HG02970 (cell line): ENCODE measurements at regions not wholly inside any gene's neighbourhood (a gene's known extent, or its start where the extent isn't known, plus 50 kb on each side); places are given as distances from the start of the nearest gene placed in this dataset.

ENCODE experiments used
- ATAC-seq: cut with Tn5 transposase; IDR thresholded peaks from one replicate; pipeline ENCODE4 v1.9.1; 2021; ENCODE audit warnings: mild to moderate bottlenecking, moderate library complexity, moderate number of reproducible peaks; ENCODE audit not compliant: unreplicated experiment, low FRiP score

DNA sequence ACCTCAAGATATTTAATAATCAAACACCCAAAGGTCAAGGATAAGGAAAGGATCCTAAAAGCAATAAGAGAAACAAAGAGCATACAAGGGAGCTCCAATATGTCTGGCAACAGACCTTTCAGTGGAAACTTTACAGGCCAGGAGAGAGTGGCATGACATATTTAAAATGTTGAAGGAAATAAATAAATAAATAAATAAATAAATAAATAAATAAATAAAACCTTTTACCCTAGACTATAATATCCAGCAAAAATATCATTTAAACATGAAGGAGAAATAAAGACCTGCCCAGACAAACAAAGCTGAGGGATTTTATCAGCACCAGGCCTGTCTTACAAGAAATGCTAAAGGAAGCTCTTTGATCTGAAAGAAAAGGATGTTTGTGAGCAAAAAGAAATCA is 367.8 kb upstream of the PBX1 start:
- no peak for ATAC-seq

DNA sequence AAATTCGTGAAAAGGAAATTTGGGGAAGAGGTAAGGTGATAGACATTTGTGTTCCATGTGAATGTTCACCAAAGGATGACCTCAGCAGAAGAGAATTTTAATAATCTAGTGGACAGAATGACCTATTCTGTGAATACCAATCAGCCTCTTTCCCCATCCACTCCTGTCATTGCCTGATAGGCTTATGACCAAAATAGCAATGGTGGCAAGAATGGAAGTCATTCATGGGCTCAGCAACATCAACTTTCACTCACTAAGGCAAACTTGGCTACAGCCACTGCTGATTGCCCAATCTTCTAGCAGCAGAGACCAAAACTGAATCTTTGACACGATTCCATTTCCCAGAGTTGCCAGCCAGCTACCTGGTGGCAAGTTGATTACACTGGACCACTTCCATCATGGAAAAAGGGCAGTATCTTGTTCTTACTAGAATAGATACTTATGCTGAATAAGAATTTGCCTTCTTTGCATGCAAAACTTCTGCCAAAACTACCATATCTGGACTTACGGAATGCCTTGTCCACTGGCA is 348.7 kb upstream of the PBX1 start:
- no peak for ATAC-seq

DNA sequence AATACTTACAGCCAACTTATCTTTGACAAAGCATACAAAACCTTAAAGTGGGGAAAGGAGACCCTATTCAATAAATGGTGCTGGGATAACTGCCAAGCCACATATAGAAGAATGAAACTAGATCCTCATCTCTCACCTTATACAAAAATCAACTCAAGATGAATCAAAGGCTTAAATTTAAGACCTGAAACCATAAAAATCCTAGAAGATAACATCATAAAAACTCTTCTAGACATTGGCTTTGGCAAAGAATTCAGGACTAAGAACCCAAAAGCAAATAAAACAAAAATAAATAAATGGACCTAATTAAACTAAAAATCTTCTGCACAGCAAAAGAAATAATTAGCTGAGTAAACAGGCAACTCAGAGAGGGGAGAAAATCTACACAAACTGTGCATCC is 335.6 kb upstream of the PBX1 start:
- ATAC-seq, result no peak

DNA sequence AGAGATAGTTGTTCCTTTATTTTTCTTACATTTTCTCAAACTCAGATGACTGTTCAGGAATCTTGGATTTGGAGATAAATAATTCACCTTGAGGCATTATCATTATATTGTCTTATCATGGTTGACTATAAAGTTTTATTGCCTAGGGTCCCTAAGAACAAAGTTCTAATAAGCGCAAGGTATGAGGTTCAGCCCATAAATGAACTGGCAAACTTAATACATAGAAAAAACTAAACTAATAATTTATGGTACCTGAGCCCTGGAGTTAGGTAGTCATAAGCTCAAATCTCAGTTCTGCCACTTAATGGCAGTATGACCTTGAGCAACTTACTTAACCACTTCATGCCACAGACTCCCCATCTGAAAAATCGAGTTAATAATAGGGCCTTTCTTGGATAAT is 334.0 kb upstream of the PBX1 start:
- ATAC-seq, result no peak

DNA sequence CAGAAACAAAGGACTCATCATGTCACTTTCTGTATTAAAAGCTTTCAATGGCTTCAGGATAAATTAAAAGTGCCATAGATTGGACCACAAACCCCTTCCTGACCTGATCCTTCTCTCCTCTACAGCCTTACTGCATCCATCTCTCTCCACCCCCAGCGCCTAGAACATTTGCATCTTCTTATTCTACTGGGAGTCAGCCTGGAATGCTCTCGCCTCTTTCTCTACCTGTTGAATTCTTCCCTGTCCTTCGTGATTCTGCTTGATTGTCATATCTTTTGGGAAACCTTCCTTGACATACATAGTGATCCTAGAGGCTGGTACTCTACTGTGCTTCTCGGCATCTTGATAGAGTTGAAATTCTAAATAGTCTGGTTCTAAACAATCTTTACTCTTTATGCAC is 332.0 kb upstream of the PBX1 start:
- no peak for ATAC-seq

DNA sequence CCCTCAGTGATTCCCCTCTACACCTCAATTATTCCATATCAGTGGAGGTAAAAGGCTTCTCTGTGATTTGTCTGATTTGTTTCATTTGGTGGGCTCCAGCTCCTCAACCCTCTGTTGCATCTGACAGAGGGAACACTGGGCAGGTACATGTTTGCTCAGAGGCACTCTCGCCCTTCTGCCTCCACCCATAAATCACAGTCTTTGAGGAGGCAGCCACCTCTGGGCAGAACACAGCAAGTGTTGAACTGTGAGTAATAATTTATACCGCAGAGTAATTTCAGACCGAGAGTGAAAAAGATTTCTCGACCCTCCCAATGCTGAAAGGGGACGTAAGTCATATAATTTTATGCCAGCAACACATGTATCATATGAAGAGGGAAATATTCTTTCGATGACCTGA is 330.1 kb upstream of the PBX1 start:
- no peak for ATAC-seq

DNA sequence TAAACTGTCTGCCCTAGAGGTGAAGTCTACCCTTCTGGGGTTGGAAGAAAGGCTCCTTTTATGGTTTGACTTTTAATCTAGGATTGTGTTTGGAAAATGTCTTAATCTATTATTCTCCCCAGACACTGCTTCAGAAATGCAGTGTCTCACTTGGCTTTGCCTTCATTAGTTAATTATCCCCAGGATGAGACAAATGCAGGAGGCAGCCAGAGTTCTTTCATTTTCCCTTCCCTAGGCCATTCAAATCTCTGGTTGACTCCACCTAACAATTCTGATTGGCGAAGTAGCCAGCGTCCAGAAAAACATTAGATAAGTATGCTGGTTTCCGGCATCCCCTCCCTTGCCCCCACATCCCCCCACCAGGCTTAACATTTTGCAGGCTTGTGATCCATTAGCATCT is 325.8 kb upstream of the PBX1 start:
- no peak for ATAC-seq

DNA sequence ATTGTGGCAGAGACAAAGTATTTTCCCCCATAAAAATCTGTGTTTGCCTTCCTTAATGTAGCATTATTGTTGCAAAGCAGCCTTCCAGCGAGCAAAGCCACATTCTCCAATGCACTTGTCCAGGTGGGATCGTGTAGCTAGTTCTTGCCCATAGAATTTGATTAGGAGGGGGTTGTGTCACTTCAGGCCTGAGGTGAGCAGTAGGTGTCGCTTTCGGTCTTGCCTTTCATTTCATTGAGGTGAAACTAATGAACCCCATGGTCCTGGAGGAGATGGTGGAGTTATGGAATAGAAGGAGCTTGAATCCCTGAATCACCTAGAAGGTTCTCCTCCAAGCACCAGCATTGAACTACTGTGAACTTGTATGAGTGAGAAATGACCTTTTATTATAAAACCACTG is 318.9 kb upstream of the PBX1 start:
- no peak for ATAC-seq

DNA sequence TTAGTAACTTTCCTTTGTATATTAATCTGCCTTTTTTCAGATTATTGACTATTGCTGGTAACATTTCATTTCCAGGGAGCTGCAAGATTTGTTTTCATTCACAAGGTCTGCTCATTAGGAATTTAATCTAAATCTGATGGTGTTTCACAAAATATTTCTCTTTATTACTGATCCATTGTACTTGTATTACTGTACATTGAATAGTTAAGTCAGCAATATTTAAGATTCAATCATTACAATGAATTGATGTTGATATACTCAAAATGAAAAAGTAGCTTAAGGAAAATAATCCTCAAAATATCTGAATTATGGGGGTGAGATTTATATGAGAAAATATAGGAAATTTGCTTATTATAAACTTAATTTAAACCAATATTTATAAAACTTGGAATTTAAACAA is 308.6 kb upstream of the PBX1 start:
- no peak for ATAC-seq

DNA sequence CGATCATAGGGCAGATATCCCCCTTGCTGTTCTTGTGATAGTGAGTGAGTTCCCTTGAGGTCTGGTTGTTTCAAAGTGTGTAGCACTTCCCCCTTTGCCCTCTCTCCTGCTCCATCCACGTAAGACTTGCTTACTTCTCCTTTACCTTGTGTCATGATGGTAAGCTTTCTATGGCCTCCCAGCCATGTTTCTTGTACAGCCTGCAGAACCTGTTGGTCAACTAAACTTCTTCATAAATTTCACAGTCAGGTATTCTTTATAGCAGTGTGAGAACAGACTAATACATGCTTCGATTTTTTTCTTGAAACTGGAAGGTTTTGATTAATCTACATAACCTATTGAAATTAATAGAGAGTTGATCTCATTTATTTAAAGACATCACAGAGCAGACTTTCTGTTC is 302.5 kb upstream of the PBX1 start:
- no peak for ATAC-seq

DNA sequence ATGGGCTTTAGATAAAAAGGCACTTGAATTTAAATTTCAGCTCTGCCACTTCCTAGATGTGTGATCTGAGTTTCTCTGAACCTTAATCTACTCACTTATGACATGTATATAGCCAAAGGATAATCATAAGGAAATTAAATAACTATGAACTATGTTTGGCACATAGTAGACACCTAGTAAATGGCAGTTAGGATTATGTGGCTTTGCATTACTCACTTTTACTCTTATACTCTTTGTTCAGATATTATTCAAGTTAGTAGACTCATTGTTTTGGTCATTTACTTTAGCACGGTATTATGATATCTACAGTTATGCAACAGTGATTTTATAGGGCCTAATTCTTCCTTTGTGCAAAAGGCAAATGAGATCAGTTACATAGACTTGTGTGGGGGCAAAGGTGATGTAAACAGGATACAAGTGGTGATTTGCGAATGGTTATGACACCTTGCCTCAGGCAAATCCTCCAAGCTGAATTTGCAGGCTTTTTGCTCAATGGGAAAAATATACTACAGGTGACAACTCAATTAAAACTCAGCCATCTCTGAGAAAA is 297.2 kb upstream of the PBX1 start:
- ATAC-seq, result no peak

DNA sequence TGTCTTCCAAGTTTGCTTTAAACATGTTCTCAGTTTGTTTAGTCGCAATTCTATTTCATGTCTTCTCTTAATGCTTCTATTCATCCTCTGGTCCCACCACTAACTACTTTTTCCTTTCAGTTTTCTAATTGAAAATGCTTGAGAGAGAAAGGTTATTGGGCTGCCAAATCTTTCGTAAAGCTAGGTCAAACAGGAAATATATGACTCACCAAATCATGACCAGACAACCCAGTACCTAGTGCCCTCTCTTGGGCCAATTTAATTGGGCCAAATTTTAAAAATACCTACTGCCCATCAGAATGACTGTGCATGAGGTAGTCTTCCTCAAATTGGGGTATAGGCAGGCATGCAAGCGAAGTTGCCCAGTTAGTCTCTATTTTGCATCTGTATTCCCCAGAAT is 295.4 kb upstream of the PBX1 start:
- no peak for ATAC-seq

DNA sequence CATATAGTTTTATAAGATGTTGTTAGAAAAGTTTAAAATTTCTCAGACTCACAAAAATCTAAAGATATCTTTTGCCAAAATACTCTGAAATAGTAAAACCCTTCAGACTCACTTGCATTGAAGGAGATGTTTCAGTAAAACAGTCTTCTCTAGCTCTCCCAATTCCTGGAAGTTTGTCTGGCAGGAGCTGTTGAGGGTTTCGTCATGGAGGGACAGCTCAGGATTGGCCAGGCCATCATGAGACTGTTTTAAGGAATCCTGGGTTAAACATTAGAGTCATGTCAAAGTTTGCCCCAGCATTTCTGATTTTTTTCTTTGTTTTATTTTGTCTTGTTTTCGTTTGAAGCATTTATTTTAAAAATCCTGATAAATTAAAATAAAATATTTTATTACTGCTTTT is 293.8 kb upstream of the PBX1 start:
- no peak for ATAC-seq

DNA sequence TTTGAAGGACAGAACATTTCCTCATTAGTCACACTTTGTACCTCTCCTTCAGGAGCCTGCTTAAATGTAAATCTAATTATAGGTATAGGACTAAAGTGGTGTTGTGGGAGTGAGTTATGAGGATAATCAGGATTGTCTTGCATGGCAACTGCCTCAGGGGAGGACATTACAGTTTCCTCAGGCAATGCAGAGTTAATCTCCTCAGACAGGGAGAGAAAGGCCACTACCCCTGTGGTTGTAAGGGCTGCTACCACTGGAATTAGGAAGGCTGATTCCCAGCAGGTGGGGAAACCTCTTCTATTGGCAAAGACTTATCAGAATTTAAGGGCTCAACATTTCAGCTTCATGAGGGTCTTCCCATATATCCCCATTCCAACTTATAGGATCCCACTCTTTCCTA is 286.8 kb upstream of the PBX1 start:
- no peak for ATAC-seq

DNA sequence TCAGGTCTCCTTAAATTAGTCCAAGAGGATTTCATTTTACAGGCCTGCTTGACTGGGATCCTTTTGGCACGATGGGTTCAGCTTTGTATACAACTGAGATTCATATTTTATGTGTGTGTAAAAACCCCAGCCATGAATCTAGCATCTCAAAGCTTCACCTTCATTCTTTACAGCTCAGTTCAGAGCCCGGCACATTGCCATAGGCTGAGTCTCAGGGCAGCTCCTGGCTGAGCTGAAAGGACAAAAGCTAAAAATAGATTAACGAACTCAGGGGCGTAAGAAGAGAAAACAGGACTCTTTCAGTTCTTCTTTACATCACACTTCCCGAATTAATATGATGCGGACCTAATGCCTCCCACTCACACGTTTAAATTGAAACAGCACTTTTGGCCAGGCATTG is 262.8 kb upstream of the PBX1 start:
- ATAC-seq, result no peak

DNA sequence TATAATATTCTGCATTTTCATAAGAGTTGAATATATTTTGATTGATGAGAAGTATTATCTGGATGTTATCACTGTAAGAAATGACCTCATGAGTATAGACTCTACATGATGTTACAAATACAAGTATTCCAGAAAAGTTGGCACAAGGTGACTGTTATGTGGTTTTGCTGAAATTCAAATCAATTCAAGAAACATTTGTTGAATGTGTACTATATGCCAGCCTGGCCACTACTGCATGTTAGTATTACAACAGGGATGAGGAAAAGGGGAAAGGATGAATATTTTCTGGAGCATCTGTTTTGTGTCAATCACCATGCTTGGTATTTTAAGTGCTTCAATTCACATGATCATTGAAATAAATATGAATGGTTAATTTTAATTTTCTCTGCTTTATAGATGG is 250.9 kb upstream of the PBX1 start:
- ATAC-seq, result no peak

DNA sequence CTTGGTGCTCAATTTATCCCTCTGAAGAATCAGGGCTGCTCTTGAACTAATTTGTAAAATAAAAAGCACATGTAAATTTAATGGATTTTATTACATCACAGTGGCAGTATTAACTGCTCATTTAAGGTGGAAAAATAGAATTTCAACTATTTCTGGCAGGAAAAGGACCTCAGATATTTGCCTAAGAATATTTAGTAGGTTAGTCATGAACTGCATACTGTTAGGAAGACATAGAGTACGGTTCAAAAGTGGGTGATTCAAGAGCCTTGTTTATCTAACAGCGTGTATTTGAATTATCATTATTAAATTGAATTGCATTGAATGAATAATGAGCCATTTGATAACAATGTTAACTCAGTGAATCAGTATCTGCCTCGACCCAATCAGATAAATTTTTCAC is 248.8 kb upstream of the PBX1 start:
- ATAC-seq, result no peak

DNA sequence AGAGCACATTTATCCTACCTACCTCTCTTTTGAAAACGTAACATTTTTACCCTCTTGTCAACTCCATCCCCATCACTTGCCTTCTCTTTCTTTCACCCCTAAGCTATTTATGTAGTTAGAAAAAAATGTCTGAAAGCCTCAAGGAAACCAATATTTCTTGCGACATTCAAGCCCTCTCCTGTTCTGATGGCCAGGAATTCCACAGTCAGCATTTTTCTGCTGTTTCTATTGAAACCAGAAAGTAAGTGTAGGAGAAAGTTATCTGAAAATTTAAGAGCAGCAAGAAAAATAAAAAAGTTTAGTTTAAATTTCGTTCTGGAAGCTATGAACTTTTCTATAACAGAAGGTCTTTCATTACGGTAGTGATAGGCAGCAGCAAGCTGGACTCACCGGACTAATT is 247.6 kb upstream of the PBX1 start:
- ATAC-seq, result no peak

DNA sequence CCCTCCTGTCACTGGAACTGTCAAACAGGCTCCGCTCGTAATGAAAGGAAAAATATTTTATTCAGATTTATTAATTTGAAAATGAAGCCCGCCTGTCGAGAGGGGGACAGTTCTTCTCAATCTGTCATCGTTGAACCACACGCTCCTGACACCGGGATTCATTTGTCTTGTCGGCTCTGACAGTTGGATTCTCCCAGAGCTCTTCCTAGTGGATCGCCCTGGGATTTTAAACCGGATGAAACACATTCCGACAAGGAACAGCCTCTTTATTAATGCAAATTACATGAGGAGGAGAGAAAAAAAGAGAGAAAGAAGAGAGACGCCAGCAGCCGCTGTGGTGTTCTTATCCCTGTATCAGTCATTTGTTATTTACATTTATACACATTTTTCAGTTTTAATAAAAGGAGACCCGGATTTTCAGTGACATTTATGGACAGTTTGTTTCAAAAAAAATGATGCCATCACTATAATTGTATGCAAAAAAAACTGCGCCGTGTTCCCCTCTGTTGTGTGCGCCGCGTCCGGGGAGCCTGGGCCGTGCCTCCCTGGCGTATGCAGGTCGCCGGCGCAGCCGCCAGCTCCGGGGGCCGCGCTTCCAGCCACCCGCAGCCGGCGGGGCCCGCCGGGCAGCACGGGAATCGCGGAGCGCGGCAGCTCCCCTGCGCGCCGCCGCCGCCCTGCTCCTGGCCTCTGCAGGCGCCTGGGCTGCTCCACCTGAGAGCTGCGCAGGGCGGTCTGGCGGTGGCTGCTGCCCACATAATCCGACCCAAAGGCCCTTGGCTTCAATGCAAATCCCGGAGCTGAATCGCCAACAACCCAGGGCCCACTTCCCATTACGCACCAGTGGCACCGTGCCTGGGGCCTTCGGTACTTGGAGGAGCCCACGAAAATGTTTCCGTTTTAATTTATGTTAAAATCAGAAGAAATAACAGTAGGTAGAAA is 237.9 kb upstream of the PBX1 start:
- ATAC-seq, result no peak

DNA sequence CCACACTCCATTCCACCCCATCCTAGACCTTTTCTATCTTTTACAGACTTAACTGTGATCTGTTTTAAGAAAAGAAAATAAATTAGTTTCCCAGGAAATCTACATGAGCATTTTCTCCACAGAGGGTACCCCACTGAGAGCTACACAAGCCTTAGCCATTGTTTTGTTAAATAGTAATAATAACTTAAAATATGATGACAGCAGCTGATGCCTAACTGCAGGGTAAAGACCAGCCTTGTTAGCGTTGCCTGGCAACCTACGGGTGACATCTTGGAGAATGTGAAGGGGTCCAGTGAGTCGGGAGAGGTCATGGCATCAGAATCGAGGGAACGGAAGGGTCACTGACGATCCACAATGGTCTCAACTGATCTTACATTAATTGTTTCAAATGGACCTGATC is 233.2 kb upstream of the PBX1 start:
- ATAC-seq, result no peak

DNA sequence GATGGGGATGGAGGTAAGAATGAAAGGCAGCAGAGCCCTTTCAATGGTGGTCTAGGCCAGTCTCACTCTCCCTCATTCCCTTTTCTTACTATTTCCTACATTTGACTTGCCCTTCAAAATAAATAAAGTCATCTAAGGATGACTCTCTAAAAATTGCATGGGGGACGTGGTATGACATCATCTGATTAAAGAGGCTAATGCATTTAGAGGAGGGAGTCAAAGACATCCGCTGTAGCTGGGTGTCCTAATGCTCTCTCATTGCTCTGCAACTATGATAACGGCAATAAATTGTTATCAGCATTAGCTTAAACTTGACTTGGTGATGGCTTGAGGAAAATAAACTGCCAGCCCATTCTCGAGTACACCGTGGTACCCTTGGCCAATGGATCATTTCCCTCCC is 225.6 kb upstream of the PBX1 start:
- ATAC-seq, result no peak

DNA sequence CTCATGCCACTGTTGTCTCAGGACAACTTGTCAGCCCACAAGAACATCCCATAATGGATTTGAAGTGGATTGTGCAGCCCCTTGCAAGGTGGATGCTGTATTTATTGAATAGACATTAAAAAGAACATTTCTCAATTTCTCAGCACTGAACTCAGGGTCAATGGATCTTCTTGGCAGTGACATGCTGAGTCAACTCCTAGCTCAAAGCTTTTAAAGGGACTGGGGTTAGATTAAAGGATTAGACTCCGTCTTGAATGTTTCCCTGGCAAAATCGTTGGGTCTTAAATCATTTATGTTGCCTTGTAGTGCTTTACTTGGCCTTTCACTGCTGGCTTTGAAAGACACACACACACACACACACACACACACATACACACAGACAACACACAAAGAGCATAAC is 221.6 kb upstream of the PBX1 start:
- no peak for ATAC-seq
